K562 (cell line): ENCODE measurements at regions not wholly inside any gene's neighbourhood (a gene's known extent, or its start where the extent isn't known, plus 50 kb on each side); places are given as distances from the start of the nearest gene placed in this dataset.

Experiments used
- ATAC-seq: fragments of 200-7000 bp; cut with Tn5 transposase; 3 replicates; pipeline ENCODE4 v1.9.1; 2020; ENCODE audit warnings: moderate library complexity
- BruUV-seq: library from RNA; stranded (reverse); fragments of 400-500 nt; replicated peaks from 2 replicates; lab custom pipeline; 2021; lab: Mats Ljungman, UMichigan
- CTCF ChIA-PET: fragments of 300-600 bp; formaldehyde crosslinking; extraction: SDS; loops from one replicate; lab custom pipeline; 2021; ENCODE audit warnings: low intra/inter-chr PET ratio; lab: Yijun Ruan, JAX
- POLR2A ChIA-PET: fragments of 300-600, 350-650 bp; sonication (Branson Sonifier 250); formaldehyde crosslinking; extraction: SDS; loops from one replicate; lab custom pipeline; 2021; ENCODE audit warnings: antibody characterized with exemption, inconsistent platforms; lab: Yijun Ruan, JAX
- DNase-seq, 4 experiments: peaks; one replicate each; pipeline versions ENCODE4 v3.0.0 to v3.0.0-alpha.2; 2011 to 2018; ENCODE audit warnings: low spot score in 3 of 4, mixed read lengths in 3 of 4; ENCODE audit errors: extremely low read depth in 1 of 4
- FAIRE-seq: peaks from 2 replicates; lab custom pipeline; 2011; peaks lifted over from hg19 to GRCh38; lab: Jason Lieb, UNC
- H2AFZ ChIP-seq: 2 replicates; pipeline ENCODE4 v1.6.0; 2011; ENCODE audit warnings: low read depth, low read length, control low read depth, inconsistent platforms
- H3K27ac ChIP-seq: fragments of 200-600 bp; 3 replicates; pipeline ENCODE4 v1.8.0; 2011; ENCODE audit warnings: low read depth, mild to moderate bottlenecking, control low read depth, inconsistent platforms, low read length, moderate library complexity, mixed read lengths; ENCODE audit errors: extremely low read depth
- H3K27me3 ChIP-seq, 2 experiments: fragments of 300-600 bp in 1 of 2; 2 replicates in 1 of 2; 3 replicates in 1 of 2; pipeline versions ENCODE4 v1.6.0 to v1.8.0; 2011; ENCODE audit warnings: inconsistent platforms in 2 of 2, low read length in 2 of 2, mild to moderate bottlenecking in 1 of 2, mixed read lengths in 1 of 2, moderate library complexity in 1 of 2; ENCODE audit not compliant: control insufficient read depth in 2 of 2, insufficient read depth in 2 of 2
- H3K36me3 ChIP-seq: fragments of 300-600 bp; 3 replicates; pipeline ENCODE4 v1.8.0; 2011; ENCODE audit warnings: mild to moderate bottlenecking, low read length, inconsistent platforms; ENCODE audit not compliant: control insufficient read depth, insufficient read depth
- H3K4me1 ChIP-seq, 2 experiments: fragments of 200-600 bp in 1 of 2; replicated peaks in 1 of 2; 2 replicates in 1 of 2; 3 replicates in 1 of 2; pipeline versions ENCODE4 v1.5.1 to v1.8.0; 2011; ENCODE audit warnings: inconsistent platforms in 2 of 2, low read length in 2 of 2, mild to moderate bottlenecking in 1 of 2, mixed read lengths in 1 of 2, moderate library complexity in 1 of 2; ENCODE audit not compliant: control insufficient read depth in 2 of 2, insufficient read depth in 2 of 2
- H3K4me2 ChIP-seq: 2 replicates; pipeline ENCODE4 v1.6.1; 2011; ENCODE audit warnings: low read length, control low read depth, inconsistent platforms, mixed read lengths; ENCODE audit not compliant: insufficient read depth
- H3K4me3 ChIP-seq: fragments of 200-600 bp; sonication (generic), shearing (Covaris generic); 2 replicates; pipeline ENCODE4 v1.5.1; 2016; ENCODE audit warnings: control low read depth, inconsistent platforms
- H3K79me2 ChIP-seq: fragments of 200-600 bp; 3 replicates; pipeline ENCODE4 v1.8.0; 2011; ENCODE audit warnings: low read length, inconsistent platforms; ENCODE audit not compliant: control insufficient read depth, insufficient read depth
- H3K9ac ChIP-seq, 2 experiments: 2 replicates each; pipeline versions ENCODE4 v1.6.0 to v1.6.1; 2011; ENCODE audit warnings: low read depth in 2 of 2, low read length in 2 of 2, control low read depth in 1 of 2, inconsistent platforms in 1 of 2, mild to moderate bottlenecking in 1 of 2, mixed read lengths in 1 of 2; ENCODE audit not compliant: insufficient read depth in 1 of 2
- H3K9me1 ChIP-seq: one replicate; pipeline ENCODE4 v1.6.0; 2011; ENCODE audit warnings: inconsistent platforms, mild to moderate bottlenecking, low read length, moderate library complexity; ENCODE audit not compliant: control insufficient read depth, insufficient read depth
- H3K9me3 ChIP-seq: replicated peaks from 2 replicates; pipeline ENCODE4 v1.5.1; 2011; ENCODE audit warnings: low read depth, low read length, inconsistent platforms; ENCODE audit not compliant: control insufficient read depth, insufficient read depth
- H4K20me1 ChIP-seq: replicated peaks from 2 replicates; pipeline ENCODE4 v1.6.1; 2011; ENCODE audit warnings: low read length, inconsistent platforms, mixed read lengths; ENCODE audit not compliant: control insufficient read depth, insufficient read depth
- CC2D1A ChIP-seq: fragments of 450-650 bp; IDR thresholded peaks from 2 replicates; pipeline ENCODE4 v1.6.1; 2017; ENCODE audit warnings: mild to moderate bottlenecking
- CEBPB ChIP-seq: fragments of 450-650 bp; IDR thresholded peaks from 2 replicates; pipeline ENCODE4 v1.6.1; 2016; ENCODE audit warnings: missing genetic modification characterization, missing compliant biosample characterization
- CHAMP1 ChIP-seq: fragments of 450-650 bp; IDR thresholded peaks from 2 replicates; pipeline ENCODE4 v1.6.1; 2016; ENCODE audit warnings: mild to moderate bottlenecking
- EHMT2 ChIP-seq: fragments of 450-650 bp; IDR thresholded peaks from 2 replicates; pipeline ENCODE4 v1.6.1; 2018; ENCODE audit warnings: antibody characterized with exemption
- GABPA ChIP-seq: fragments of 200-800 bp; sonication (Bioruptor generic); conservative IDR thresholded peaks from 2 replicates; pipeline ENCODE4 v1.6.1; 2016; ENCODE audit warnings: low read depth, missing genetic modification characterization, missing compliant biosample characterization
- MTA2 ChIP-seq: fragments of 450-650 bp; IDR thresholded peaks from 2 replicates; pipeline ENCODE4 v1.6.1; 2016; ENCODE audit warnings: low read depth
- SMARCB1 ChIP-seq: IDR thresholded peaks from 2 replicates; pipeline ENCODE4 v1.6.1; 2011; ENCODE audit warnings: improper control_type of control experiment, low read depth; ENCODE audit not compliant: insufficient read length
- THRA ChIP-seq: fragments of 450-650 bp; IDR thresholded peaks from 2 replicates; pipeline ENCODE4 v1.6.1; 2017; ENCODE audit warnings: mild to moderate bottlenecking, moderate library complexity
- ZFX ChIP-seq: sonication (generic); formaldehyde crosslinking; IDR thresholded peaks from 2 replicates; pipeline ENCODE4 v1.8.0; 2022; ENCODE audit warnings: mild to moderate bottlenecking, missing genetic modification reagents, moderate library complexity
- ZKSCAN8 ChIP-seq: fragments of 200-800 bp; sonication (Bioruptor generic); IDR thresholded peaks from 2 replicates; pipeline ENCODE4 v1.6.1; 2016; ENCODE audit warnings: missing genetic modification characterization, missing compliant biosample characterization
- ZNF780A ChIP-seq: fragments of 250-450 bp; sonication (Bioruptor Pico); IDR thresholded peaks from 2 replicates; pipeline ENCODE4 v1.5.0; 2021; ENCODE audit warnings: mild to moderate bottlenecking
- WGBS: fragments of 100-300 bp; shearing (Covaris generic); methylation state at CpG from one replicate; pipeline ENCODE4 v1.1.6; 2016; ENCODE audit warnings: low coverage, mixed read lengths; ENCODE audit not compliant: insufficient coverage; ENCODE audit errors: missing lambda C conversion rate; 5-methylcytosine and 5-hydroxymethylcytosine counted together
- in situ Hi-C: fragments of 300-500 bp; cut with MboI; formaldehyde crosslinking; loops from 4 replicates; pipeline ENCODE4 v1.15.0; 2018; ENCODE audit warnings: inconsistent platforms, mixed read lengths
- intact Hi-C: fragments of 100-400 bp; cut with micrococcal nuclease; formaldehyde crosslinking; loops from 2 replicates; pipeline ENCODE4 v1.14.2; 2022
- TF ChIP-seq, protein P1 (sequence below): IDR thresholded peaks from 2 replicates; pipeline ENCODE4 v1.6.1; 2016; ENCODE audit warnings: missing genetic modification characterization, missing compliant biosample characterization
- TF ChIP-seq, protein P2 (sequence below), 2 experiments: fragments of 150-350 bp in 1 of 2; IDR thresholded peaks; 2 replicates each; pipeline ENCODE4 v1.6.1; 2012 to 2016; ENCODE audit warnings: low read depth in 2 of 2, low read length in 2 of 2, mild to moderate bottlenecking in 1 of 2, moderate library complexity in 1 of 2

GRCh38 chr3:193928354-193929209 is 207.4 kb upstream of the HES1 start:
- Histone ChIP-seq H3K9me3 (peaks cover 3% of the 10 kb centered on the region), H3K4me2 (peak overlapping the region; percentile 41; the same call in 1 of the 2 replicates), H3K4me1 (peaks cover 16 to 43% of the 10 kb centered on the region in 2 experiments), H3K27me3 (no peaks in the 10 kb centered on the region), H3K4me3 (no peak overlapping the region), H4K20me1 (no peaks in the 10 kb centered on the region), H3K9ac (peak overlapping the region in 1 of 2 experiments; percentile 29; a peak in 3 of 4 replicates), H3K36me3 (no peaks in the 10 kb centered on the region), H3K79me2 (no peaks in the 10 kb centered on the region), H3K27ac (peak overlapping the region; percentile 67), H3K9me1 (no peaks in the 10 kb centered on the region), H2AFZ (peak overlapping the region; percentile 73)
- WGBS: 3% methylated on average over 6 of the region's 7 CpGs
- DNase-seq: peak; percentile 37 to 77 (median 42)
- ChIA-PET POLR2A (interaction anchor here (1.0 to 2.7 kb wide), 7 partner anchors 9 to 92 kb away, joined by 3 to 16 read pairs (median 5); no protein-coding TSS in a partner anchor), CTCF (no interaction called here)
- intact Hi-C loops (loop anchor here (1.0 to 5.0 kb wide), 3 partner anchors 10 to 136 kb away; no protein-coding TSS in a partner anchor), in situ Hi-C loops (no loop called here)
- BruUV-seq: no TSS peak
- FAIRE-seq: peak; percentile 71
- ATAC-seq: peak; percentile 85
- no peak for TF ChIP-seq ZNF780A (CRISPR knock-in tag)
- TF ChIP-seq CEBPB (tag): no peak
- TF ChIP-seq CC2D1A: no peak
- TF ChIP-seq MTA2: peak; percentile 62
- no peak for TF ChIP-seq ZFX (CRISPR knock-in tag)
- TF ChIP-seq SMARCB1: no peak
- TF ChIP-seq ZKSCAN8: no peak
- no peak for TF ChIP-seq CHAMP1
- TF ChIP-seq EHMT2: no peak
- TF ChIP-seq GABPA: no peak
- no peak for TF ChIP-seq THRA
- TF ChIP-seq, protein P1, sequence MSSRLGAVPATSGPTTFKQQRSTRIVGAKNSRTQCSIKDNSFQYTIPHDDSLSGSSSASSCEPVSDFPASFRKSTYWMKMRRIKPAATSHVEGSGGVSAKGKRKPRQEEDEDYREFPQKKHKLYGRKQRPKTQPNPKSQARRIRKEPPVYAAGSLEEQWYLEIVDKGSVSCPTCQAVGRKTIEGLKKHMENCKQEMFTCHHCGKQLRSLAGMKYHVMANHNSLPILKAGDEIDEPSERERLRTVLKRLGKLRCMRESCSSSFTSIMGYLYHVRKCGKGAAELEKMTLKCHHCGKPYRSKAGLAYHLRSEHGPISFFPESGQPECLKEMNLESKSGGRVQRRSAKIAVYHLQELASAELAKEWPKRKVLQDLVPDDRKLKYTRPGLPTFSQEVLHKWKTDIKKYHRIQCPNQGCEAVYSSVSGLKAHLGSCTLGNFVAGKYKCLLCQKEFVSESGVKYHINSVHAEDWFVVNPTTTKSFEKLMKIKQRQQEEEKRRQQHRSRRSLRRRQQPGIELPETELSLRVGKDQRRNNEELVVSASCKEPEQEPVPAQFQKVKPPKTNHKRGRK (tag): no peak
- TF ChIP-seq, protein P2, sequence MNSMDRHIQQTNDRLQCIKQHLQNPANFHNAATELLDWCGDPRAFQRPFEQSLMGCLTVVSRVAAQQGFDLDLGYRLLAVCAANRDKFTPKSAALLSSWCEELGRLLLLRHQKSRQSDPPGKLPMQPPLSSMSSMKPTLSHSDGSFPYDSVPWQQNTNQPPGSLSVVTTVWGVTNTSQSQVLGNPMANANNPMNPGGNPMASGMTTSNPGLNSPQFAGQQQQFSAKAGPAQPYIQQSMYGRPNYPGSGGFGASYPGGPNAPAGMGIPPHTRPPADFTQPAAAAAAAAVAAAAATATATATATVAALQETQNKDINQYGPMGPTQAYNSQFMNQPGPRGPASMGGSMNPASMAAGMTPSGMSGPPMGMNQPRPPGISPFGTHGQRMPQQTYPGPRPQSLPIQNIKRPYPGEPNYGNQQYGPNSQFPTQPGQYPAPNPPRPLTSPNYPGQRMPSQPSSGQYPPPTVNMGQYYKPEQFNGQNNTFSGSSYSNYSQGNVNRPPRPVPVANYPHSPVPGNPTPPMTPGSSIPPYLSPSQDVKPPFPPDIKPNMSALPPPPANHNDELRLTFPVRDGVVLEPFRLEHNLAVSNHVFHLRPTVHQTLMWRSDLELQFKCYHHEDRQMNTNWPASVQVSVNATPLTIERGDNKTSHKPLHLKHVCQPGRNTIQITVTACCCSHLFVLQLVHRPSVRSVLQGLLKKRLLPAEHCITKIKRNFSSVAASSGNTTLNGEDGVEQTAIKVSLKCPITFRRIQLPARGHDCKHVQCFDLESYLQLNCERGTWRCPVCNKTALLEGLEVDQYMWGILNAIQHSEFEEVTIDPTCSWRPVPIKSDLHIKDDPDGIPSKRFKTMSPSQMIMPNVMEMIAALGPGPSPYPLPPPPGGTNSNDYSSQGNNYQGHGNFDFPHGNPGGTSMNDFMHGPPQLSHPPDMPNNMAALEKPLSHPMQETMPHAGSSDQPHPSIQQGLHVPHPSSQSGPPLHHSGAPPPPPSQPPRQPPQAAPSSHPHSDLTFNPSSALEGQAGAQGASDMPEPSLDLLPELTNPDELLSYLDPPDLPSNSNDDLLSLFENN (IDR thresholded peaks at IDR 0.05; ENCODE audit: low read depth in 2 of 2, low read length in 2 of 2): no peak
